Stomach (tissue), 4 donors: ENCODE measurements at regions not wholly inside any gene's neighbourhood (a gene's known extent, or its start where the extent isn't known, plus 50 kb on each side); places are given as distances from the start of the nearest gene placed in this dataset.
"Not testable (repeated sequence)": the region's sequence is repeated elsewhere in the genome, so short reads cannot be mapped to it uniquely, and the experiment has no call there.

Experiments
- CTCF ChIP-seq, 7 experiments: fragments of 450-650 bp in 4 of 7; fragments of 200-600 bp in 3 of 7; sonication (generic) in 3 of 7; IDR thresholded peaks; one replicate each; pipeline ENCODE4 v1.5.1; 2016 to 2019; ENCODE audit warnings: antibody characterized with exemption in 7 of 7, control low read depth in 2 of 7, mild to moderate bottlenecking in 1 of 7
- POLR2A ChIP-seq, 4 donors: fragments of 450-650 bp; IDR thresholded peaks; one replicate each; pipeline ENCODE4 v1.6.1; 2016; ENCODE audit warnings: antibody characterized with exemption in 4 of 4, control low read depth in 2 of 4, mild to moderate bottlenecking in 1 of 4, moderate library complexity in 1 of 4

- not testable (repeated sequence) for TF ChIP-seq CTCF, POLR2A (IDR thresholded peaks at IDR 0.05)
These were observed 765.5 kb upstream of the ZNF722 start for GRCh38 chr7:63233101-63233500.
